Body of pancreas (tissue), 4 donors: ENCODE measurements at regions not wholly inside any gene's neighbourhood (a gene's known extent, or its start where the extent isn't known, plus 50 kb on each side); places are given as distances from the start of the nearest gene placed in this dataset.

Experiments
- ATAC-seq: fragments of 150-250 bp; one replicate; pipeline ENCODE4 v1.9.1; 2016
- DNase-seq, 4 donors: peaks; one replicate each; pipeline ENCODE4 v3.0.0-alpha.2; 2019
- H3K27ac ChIP-seq, 4 donors: fragments of 200-600 bp; sonication (generic); 1 replicate in 3 of 4; 2 replicates in 1 of 4; pipeline versions ENCODE4 v1.5.1 to v1.6.1; 2016 to 2019; ENCODE audit warnings: mild to moderate bottlenecking in 1 of 4, mixed read lengths in 1 of 4, moderate library complexity in 1 of 4
- H3K27me3 ChIP-seq, 2 donors: fragments of 200-600 bp; sonication (generic); one replicate each; pipeline ENCODE4 v1.6.0; 2016; ENCODE audit warnings: mild to moderate bottlenecking in 1 of 2
- H3K36me3 ChIP-seq, 2 donors: fragments of 200-600 bp; sonication (generic); replicated peaks in 1 of 2; 2 replicates each; pipeline ENCODE4 v1.5.1; 2016; ENCODE audit warnings: low read depth in 2 of 2; ENCODE audit not compliant: insufficient read depth in 1 of 2
- H3K4me1 ChIP-seq: fragments of 200-600 bp; sonication (generic); one replicate; pipeline ENCODE4 v1.6.0; 2016
- H3K4me3 ChIP-seq, 2 donors: fragments of 200-600 bp; sonication (generic); 1 replicate in 1 of 2; 2 replicates in 1 of 2; pipeline ENCODE4 v1.5.1; 2016 to 2019
- H3K9me3 ChIP-seq, 3 donors: fragments of 200-600 bp; sonication (generic); 1 replicate in 2 of 3; 2 replicates in 1 of 3; pipeline ENCODE4 v1.5.1; 2016
- CTCF ChIP-seq, 7 experiments: fragments of 450-650 bp in 4 of 7; fragments of 200-600 bp in 3 of 7; sonication (generic) in 3 of 7; IDR thresholded peaks; one replicate each; pipeline ENCODE4 v1.5.1; 2016 to 2019; ENCODE audit warnings: antibody characterized with exemption in 7 of 7
- POLR2A ChIP-seq, 3 donors: fragments of 450-650 bp; IDR thresholded peaks; one replicate each; pipeline ENCODE4 v1.6.1; 2016; ENCODE audit warnings: antibody characterized with exemption in 3 of 3, mild to moderate bottlenecking in 2 of 3
- WGBS, 2 donors: methylation state at CpG; one replicate each; pipeline ENCODE4 v1.1.5; 2017; 5-methylcytosine and 5-hydroxymethylcytosine counted together
- intact Hi-C: fragments of 100-400 bp; cut with DNase I; formaldehyde crosslinking; loops from one replicate; pipeline ENCODE4 v1.15.1; 2023

- 68 to 71% methylated on average over 2 of the region's 2 CpGs for WGBS, 2 donors
- Histone ChIP-seq H3K4me3 (no peak overlapping the region), H3K9me3 (no peaks in the 10 kb centered on the region), H3K36me3 (no peaks in the 10 kb centered on the region), H3K27ac (no peak overlapping the region), H3K27me3 (no peaks in the 10 kb centered on the region), H3K4me1 (no peaks in the 10 kb centered on the region)
- no peak for TF ChIP-seq POLR2A (IDR thresholded peaks at IDR 0.05)
- no peak for TF ChIP-seq CTCF (IDR thresholded peaks at IDR 0.05)
- ATAC-seq (no peak), DNase-seq (no peak)
- intact Hi-C loops = no loop called here
Measured at GRCh38 chr12:43008953-43009845, 419.7 kb upstream of the PRICKLE1 start.

- Histone ChIP-seq H3K27me3 (no peaks in the 10 kb centered on the region), H3K27ac (no peak overlapping the region), H3K4me3 (no peak overlapping the region), H3K4me1 (no peaks in the 10 kb centered on the region), H3K36me3 (no peaks in the 10 kb centered on the region), H3K9me3 (no peaks in the 10 kb centered on the region)
- WGBS, 2 donors = 52 to 57% methylated on average over 6 of the region's 6 CpGs
- no peak for DNase-seq
- no peak for ATAC-seq
- TF ChIP-seq CTCF (IDR thresholded peaks at IDR 0.05) (no peak), POLR2A (IDR thresholded peaks at IDR 0.05) (no peak)
- intact Hi-C loops = no loop called here
Measured at GRCh38 chr12:43004908-43005307, 415.4 kb upstream of the PRICKLE1 start.

- Histone ChIP-seq H3K27me3 (no peaks in the 10 kb centered on the region), H3K27ac (no peak overlapping the region), H3K9me3 (no peaks in the 10 kb centered on the region), H3K4me1 (no peaks in the 10 kb centered on the region), H3K4me3 (no peak overlapping the region), H3K36me3 (no peaks in the 10 kb centered on the region)
- 80 to 90% methylated on average over 2 of the region's 2 CpGs for WGBS, 2 donors
- TF ChIP-seq CTCF (IDR thresholded peaks at IDR 0.05) = no peak
- no peak for DNase-seq
- intact Hi-C loops = no loop called here
- ATAC-seq = no peak
Measured at GRCh38 chr12:43004141-43004540, 414.6 kb upstream of the PRICKLE1 start.

- Histone ChIP-seq H3K27ac (no peak overlapping the region), H3K36me3 (no peaks in the 10 kb centered on the region), H3K4me3 (no peak overlapping the region), H3K9me3 (no peaks in the 10 kb centered on the region), H3K4me1 (no peaks in the 10 kb centered on the region), H3K27me3 (no peaks in the 10 kb centered on the region)
- ATAC-seq = no peak
- TF ChIP-seq POLR2A (IDR thresholded peaks at IDR 0.05) (no peak), CTCF (IDR thresholded peaks at IDR 0.05) (no peak)
- no peak for DNase-seq
- 14% methylated on average over 2 of the region's 2 CpGs for WGBS, 2 donors
- intact Hi-C loops = no loop called here
Measured at GRCh38 chr12:42996869-42997431, 407.4 kb upstream of the PRICKLE1 start.
